IPS-15b (cell line): ENCODE measurements at regions not wholly inside any gene's neighbourhood (a gene's known extent, or its start where the extent isn't known, plus 50 kb on each side); places are given as distances from the start of the nearest gene placed in this dataset.

Experiments
- H3K27me3 ChIP-seq: one replicate; pipeline ENCODE4 v1.6.1; 2013; ENCODE audit warnings: low read length; ENCODE audit not compliant: control insufficient read depth, insufficient read depth
- H3K36me3 ChIP-seq: one replicate; pipeline ENCODE4 v1.6.1; 2013; ENCODE audit warnings: low read length; ENCODE audit not compliant: control insufficient read depth, insufficient read depth
- H3K4me1 ChIP-seq: one replicate; pipeline ENCODE4 v1.6.1; 2013; ENCODE audit warnings: mild to moderate bottlenecking, low read length; ENCODE audit not compliant: control insufficient read depth, insufficient read depth
- H3K4me3 ChIP-seq: one replicate; pipeline ENCODE4 v1.5.1; 2013; ENCODE audit warnings: low read depth, low read length
- H3K9ac ChIP-seq: one replicate; pipeline ENCODE4 v1.6.1; 2013; ENCODE audit warnings: low read depth, mild to moderate bottlenecking, low read length
- H3K9me3 ChIP-seq: one replicate; pipeline ENCODE4 v1.6.1; 2013; ENCODE audit warnings: mild to moderate bottlenecking, low read length; ENCODE audit not compliant: control insufficient read depth, insufficient read depth

DNA sequence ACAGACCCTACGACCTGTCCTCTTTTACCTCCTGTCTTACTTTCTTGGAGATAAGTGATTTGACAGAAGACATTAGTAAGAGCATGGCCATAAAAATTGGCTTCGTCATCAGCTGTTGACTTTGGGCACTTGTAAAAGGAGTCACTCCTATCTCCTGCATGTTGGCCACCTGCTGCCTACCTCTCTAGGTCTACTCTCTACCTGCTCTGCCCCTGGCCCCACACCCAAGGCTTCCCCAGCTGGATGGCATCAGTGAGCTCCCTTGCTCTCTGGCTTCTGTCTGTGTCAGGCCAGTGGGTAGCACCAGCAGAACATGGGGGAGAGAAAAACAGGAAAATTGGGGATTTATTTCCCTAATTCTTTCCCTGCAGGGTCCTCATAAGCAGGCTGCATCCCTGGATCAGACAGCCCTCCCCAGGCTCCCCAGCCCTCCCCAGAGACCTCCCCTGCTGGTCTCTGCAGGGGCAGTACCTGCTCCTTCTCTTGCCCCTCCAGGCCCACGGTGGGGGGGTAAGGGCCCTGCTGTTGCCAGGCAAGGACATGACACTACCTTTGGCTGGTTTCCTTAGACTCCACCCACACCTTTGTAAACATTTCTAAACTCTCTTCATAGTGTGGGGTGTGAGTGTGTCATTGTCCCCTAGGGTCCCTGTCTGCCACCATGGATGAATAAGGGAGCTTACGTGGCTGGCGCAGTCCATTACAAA is 157.0 kb upstream of the NECTIN1 start:
- H3K9me3 ChIP-seq: no peaks in the 10 kb centered on the region
- no peak overlapping the region for H3K9ac ChIP-seq
- peaks cover 2% of the 10 kb centered on the region for H3K27me3 ChIP-seq
- no peak overlapping the region for H3K4me3 ChIP-seq
- no peaks in the 10 kb centered on the region for H3K36me3 ChIP-seq
- no peaks in the 10 kb centered on the region for H3K4me1 ChIP-seq

DNA sequence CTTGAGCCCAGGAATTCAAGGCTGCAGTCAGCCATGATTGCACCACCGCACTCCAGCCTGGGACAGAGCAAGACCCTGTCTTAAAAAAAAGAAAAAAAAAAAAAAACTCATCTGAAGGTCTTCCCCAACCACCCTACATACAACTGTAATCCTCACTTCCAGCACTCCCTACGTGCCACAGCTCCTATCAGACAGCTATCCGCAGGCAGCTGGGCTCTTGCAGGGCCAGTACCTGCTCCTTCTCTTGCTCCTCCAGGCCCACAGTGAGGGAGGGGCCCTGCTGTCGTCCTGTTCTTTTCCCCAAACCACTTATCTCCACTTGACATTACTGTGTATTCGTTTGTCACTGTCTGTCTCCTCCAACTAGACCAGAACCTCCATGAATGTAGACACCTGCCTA is 156.1 kb upstream of the NECTIN1 start:
- Histone ChIP-seq H3K9me3 (no peaks in the 10 kb centered on the region), H3K9ac (no peak overlapping the region), H3K4me1 (no peaks in the 10 kb centered on the region), H3K4me3 (no peak overlapping the region), H3K27me3 (no peaks in the 10 kb centered on the region), H3K36me3 (no peaks in the 10 kb centered on the region)

DNA sequence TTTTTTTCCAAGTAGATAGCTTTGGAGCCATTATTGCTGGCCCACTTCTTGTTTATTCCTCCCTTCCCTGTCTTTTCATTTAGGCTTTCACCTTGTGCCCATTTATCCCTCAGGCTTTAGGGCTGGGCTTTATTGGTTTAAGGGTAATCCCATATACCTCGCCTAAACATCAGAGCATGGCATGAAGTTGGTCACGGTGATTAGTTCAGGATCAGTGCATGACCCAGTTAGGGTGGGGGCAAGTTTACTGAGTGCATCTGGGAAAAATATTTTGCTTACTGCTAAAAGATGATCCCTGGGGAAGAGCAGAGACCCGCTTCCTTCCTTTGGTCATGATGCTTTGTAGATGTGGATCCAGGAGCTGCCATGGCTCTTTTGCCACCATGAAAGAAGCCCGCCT is 153.3 kb upstream of the NECTIN1 start:
- Histone ChIP-seq H3K9ac (no peak overlapping the region), H3K9me3 (no peaks in the 10 kb centered on the region), H3K36me3 (no peaks in the 10 kb centered on the region), H3K27me3 (no peaks in the 10 kb centered on the region), H3K4me3 (no peak overlapping the region), H3K4me1 (no peaks in the 10 kb centered on the region)

- no peaks in the 10 kb centered on the region for H3K27me3 ChIP-seq
- no peak overlapping the region for H3K9ac ChIP-seq
- no peak overlapping the region for H3K4me3 ChIP-seq
- H3K4me1 ChIP-seq: no peaks in the 10 kb centered on the region
- H3K9me3 ChIP-seq: no peaks in the 10 kb centered on the region
- H3K36me3 ChIP-seq: no peaks in the 10 kb centered on the region
Measured at GRCh38 chr11:119880873-119881272, 151.9 kb upstream of the NECTIN1 start.

- Histone ChIP-seq H3K9me3 (no peaks in the 10 kb centered on the region), H3K36me3 (no peaks in the 10 kb centered on the region), H3K4me1 (no peaks in the 10 kb centered on the region), H3K27me3 (no peaks in the 10 kb centered on the region), H3K4me3 (no peak overlapping the region), H3K9ac (no peak overlapping the region)
Measured at GRCh38 chr11:119880143-119880542, 151.1 kb upstream of the NECTIN1 start.

- no peaks in the 10 kb centered on the region for H3K9me3 ChIP-seq
- no peaks in the 10 kb centered on the region for H3K27me3 ChIP-seq
- H3K4me1 ChIP-seq: no peaks in the 10 kb centered on the region
- H3K36me3 ChIP-seq: no peaks in the 10 kb centered on the region
- H3K4me3 ChIP-seq: no peak overlapping the region
- no peak overlapping the region for H3K9ac ChIP-seq
Measured at GRCh38 chr11:119878990-119879389, 150.0 kb upstream of the NECTIN1 start.

- H3K9ac ChIP-seq: no peak overlapping the region
Measured at GRCh38 chr11:119876841-119877240, 147.8 kb upstream of the NECTIN1 start.

DNA sequence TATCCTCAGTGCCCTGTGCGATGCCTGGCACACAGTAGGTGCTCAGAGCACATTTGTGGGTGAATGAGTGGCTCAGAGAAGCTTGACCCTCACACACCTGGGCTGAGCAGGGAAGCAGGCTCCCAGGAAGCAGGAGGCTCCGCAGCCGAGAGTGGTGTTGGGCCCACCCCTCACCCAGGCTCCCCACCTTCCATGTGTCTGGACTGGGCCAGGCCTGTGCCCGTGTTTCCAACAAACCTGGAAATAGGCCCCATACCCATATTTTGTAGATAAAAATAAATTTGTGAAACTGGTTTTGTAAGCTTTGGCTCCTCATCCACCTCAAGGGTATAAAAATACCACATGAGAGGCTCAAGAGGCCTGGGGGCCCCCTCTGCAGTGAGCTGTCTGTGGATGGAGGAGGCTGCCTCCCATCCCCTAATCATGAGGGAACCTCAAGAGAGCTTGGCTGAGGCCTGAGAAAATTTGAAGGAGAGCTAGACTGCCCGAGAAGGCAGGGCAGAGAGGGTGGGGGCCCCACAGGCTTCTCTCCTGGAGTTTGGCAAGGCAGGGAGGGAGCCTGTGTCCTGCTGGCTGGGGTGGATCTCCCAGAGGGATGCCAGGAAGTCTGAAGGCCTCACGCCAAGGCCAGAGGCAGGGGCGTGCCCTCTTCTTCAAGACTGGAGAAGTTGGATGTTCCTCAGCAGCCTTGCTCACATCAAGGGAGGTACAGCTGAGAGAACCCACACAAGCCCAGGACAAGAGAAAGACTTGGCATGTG is 147.0 kb upstream of the NECTIN1 start:
- Histone ChIP-seq H3K4me3 (no peak overlapping the region), H3K9me3 (no peaks in the 10 kb centered on the region), H3K27me3 (no peaks in the 10 kb centered on the region), H3K9ac (no peak overlapping the region), H3K4me1 (no peaks in the 10 kb centered on the region), H3K36me3 (no peaks in the 10 kb centered on the region)

More at GRCh38 chr11:119876841-119877240, 147.8 kb upstream of the NECTIN1 start:
- Histone ChIP-seq H3K4me3 (no peak overlapping the region), H3K27me3 (no peaks in the 10 kb centered on the region), H3K36me3 (no peaks in the 10 kb centered on the region), H3K4me1 (no peaks in the 10 kb centered on the region), H3K9me3 (no peaks in the 10 kb centered on the region)

- Histone ChIP-seq H3K27me3 (no peaks in the 10 kb centered on the region), H3K9me3 (no peaks in the 10 kb centered on the region), H3K4me1 (no peaks in the 10 kb centered on the region), H3K36me3 (no peaks in the 10 kb centered on the region), H3K9ac (no peak overlapping the region), H3K4me3 (no peak overlapping the region)
Measured at GRCh38 chr11:119874660-119875238, 145.7 kb upstream of the NECTIN1 start.

DNA sequence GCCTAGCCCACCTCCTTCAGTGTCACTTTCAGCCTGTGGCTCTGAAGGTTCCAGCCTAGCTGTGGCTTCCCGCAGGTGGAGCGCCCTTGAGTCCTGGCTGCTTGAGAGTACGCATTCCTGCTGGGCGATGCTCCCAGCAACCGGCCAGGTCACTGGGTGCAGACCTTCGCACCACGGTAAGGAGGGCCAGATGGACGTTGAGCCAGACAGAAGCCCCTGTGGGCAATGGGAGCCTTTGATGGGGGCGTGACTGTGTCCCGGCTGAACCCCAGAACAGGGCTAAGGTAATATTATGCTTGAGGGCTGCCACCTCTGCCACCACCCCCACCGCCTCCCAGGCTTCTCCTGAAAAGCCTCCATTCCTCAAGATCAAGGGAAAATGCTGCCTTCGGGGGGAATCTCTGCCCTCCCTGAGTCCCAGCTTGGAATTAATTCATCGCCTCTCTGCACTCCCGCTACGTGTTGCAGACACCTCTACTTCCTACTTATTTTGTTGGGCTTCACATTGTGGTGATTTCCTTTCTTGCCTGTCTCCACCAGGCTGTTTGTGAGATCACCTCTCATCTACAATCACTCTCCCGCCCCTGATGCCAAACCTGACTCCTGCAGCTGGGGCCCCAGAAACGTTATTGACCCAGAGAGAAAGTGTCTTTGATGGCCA is 144.9 kb upstream of the NECTIN1 start:
- H3K9ac ChIP-seq: no peak overlapping the region
- no peaks in the 10 kb centered on the region for H3K4me1 ChIP-seq
- no peak overlapping the region for H3K4me3 ChIP-seq
- H3K9me3 ChIP-seq: no peaks in the 10 kb centered on the region
- H3K27me3 ChIP-seq: no peaks in the 10 kb centered on the region
- H3K36me3 ChIP-seq: no peaks in the 10 kb centered on the region

DNA sequence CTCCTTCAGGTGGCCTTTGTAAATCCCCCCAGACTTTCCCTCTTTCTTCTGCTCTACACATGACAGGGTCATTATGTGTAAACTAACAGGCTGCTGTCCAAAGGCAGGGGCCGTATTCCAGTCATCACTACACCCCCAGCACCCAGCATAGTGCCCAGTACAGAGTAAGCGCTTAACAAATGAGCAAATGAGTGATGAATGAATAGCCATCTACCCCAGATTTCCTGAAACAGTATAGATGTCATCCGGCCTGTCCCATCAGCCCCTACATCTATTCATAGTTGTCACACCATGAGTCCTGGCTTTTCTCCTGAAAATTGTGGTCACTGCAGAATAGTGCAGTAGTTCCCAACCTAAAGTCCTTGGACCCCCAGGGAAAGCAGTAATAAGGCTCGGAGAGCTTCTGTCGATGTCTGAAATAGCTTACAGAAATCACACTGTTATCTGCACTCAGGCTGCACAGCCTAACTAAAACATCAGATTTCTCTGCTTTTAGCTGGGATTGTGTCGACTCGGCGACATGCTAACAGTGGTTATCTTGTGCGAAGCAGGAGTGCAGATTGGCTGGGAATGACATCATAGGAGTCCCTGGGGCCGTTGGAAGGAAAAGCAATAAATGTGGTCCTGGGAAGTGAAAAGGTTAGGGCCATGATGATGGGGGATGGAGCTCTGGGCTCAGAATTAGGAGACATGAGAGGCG is 143.8 kb upstream of the NECTIN1 start:
- H3K36me3 ChIP-seq: no peaks in the 10 kb centered on the region
- no peak overlapping the region for H3K4me3 ChIP-seq
- no peaks in the 10 kb centered on the region for H3K9me3 ChIP-seq
- H3K9ac ChIP-seq: no peak overlapping the region
- H3K4me1 ChIP-seq: no peaks in the 10 kb centered on the region
- H3K27me3 ChIP-seq: no peaks in the 10 kb centered on the region
